Embryonic facial prominence (tissue), 1 donor: ENCODE measurements at regions not wholly inside any gene's neighbourhood (a gene's known extent, or its start where the extent isn't known, plus 50 kb on each side); places are given as distances from the start of the nearest gene placed in this dataset.

Experiments used
- DNase-seq: peaks from one replicate; pipeline ENCODE4 v3.0.0-alpha.2; 2016; ENCODE audit errors: extremely low spot score

- DNase-seq, result peak; percentile 79
Observed at GRCh38 chr1:178973652-178974101, 52.0 kb upstream of the FAM20B start.
